Right lobe of liver (tissue), 6 donors: ENCODE measurements at regions not wholly inside any gene's neighbourhood (a gene's known extent, or its start where the extent isn't known, plus 50 kb on each side); places are given as distances from the start of the nearest gene placed in this dataset.

ENCODE experiments used
- ATAC-seq, 4 donors: fragments of 200-7000 bp; cut with Tn5 transposase; one replicate each; pipeline ENCODE4 v1.9.1; 2020; ENCODE audit warnings: mild to moderate bottlenecking in 4 of 4, moderate library complexity in 4 of 4
- DNase-seq, 3 donors: peaks; one replicate each; pipeline ENCODE4 v3.0.0-alpha.2; 2020
- H3K27ac ChIP-seq, 3 donors: fragments of 200-600 bp; one replicate each; pipeline ENCODE4 v1.8.0; 2022
- H3K27me3 ChIP-seq, 2 donors: fragments of 200-600 bp; one replicate each; pipeline ENCODE4 v1.8.0; 2022
- H3K36me3 ChIP-seq, 4 donors: fragments of 200-600 bp; sonication (generic) in 1 of 4; one replicate each; pipeline versions ENCODE4 v1.5.1 to v1.8.0; 2017 to 2022; ENCODE audit warnings: control low read depth in 1 of 4
- H3K4me1 ChIP-seq, 4 donors: fragments of 200-600 bp; sonication (generic) in 1 of 4; one replicate each; pipeline versions ENCODE4 v1.5.1 to v1.8.0; 2017 to 2022; ENCODE audit warnings: control low read depth in 1 of 4
- H3K4me3 ChIP-seq, 3 donors: fragments of 200-600 bp; one replicate each; pipeline ENCODE4 v1.8.0; 2022
- H3K9me3 ChIP-seq, 4 donors: fragments of 200-600 bp; sonication (generic) in 1 of 4; one replicate each; pipeline versions ENCODE4 v1.5.1 to v1.8.0; 2017 to 2022; ENCODE audit warnings: control low read depth in 1 of 4
- CTCF ChIP-seq, 4 donors: fragments of 200-600 bp in 3 of 4; fragments of 450-650 bp in 1 of 4; IDR thresholded peaks; one replicate each; pipeline versions ENCODE4 v1.5.1 to v1.8.0; 2016 to 2022; ENCODE audit warnings: antibody characterized with exemption in 4 of 4, mild to moderate bottlenecking in 2 of 4
- POLR2A ChIP-seq: fragments of 450-650 bp; IDR thresholded peaks from one replicate; pipeline ENCODE4 v1.6.1; 2017; ENCODE audit warnings: antibody characterized with exemption, mild to moderate bottlenecking
- WGBS: methylation state at CpG from one replicate; pipeline ENCODE4 v1.1.6; 2018; ENCODE audit warnings: low coverage, low lambda C conversion rate; ENCODE audit not compliant: insufficient coverage; ENCODE audit errors: missing lambda C conversion rate; 5-methylcytosine and 5-hydroxymethylcytosine counted together
- intact Hi-C, 2 donors: fragments of 100-400 bp; cut with DNase I; formaldehyde crosslinking; loops; one replicate each; pipeline versions ENCODE4 v1.11.2 to v1.14.1; 2022
- donor health status: DM: no; HTN: yes; CAD: no.
- donor health status: DM: no; HTN: no; CAD: no.
- donor health status: DM: no; HTN: no; CAD: no.
- donor health status: DM: no; HTN: yes; CAD: no.
- donor health status: DM: no; HTN: yes; CAD: no.

DNA sequence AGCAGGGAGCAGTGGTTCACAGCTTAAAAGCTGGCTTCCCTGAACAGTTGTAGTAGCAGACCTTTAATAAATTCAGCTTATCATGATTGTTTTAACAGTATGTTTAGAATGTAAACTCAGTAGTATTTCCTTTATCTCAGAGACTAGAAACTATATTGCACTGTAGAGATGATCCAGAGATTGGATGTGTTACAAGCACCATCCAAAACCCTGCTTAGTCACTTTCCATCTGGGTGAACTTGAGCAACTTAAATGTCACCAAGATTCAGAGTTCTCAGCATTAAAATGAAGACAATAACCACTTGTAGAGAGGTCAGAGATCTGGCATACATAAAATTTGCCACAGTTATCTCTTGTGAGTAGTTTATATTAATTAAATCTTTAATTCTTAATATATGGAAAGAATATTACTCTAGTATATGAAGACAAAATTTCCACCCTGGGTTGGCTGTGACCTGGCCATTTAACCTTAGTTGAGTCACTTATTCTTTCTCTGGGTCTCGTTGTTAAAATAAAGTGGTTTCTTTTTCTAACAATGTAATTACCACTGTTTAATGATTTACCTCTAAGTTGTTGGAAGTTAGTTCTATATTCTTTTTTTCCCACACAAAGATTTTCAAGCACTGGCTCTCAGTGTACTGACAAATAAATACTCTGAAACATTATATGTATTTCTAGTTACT lies 239.2 kb upstream of the FKBP1C start:
- H3K36me3 ChIP-seq = no peaks in the 10 kb centered on the region
- intact Hi-C loops = no loop called here
- WGBS = 35% methylated on average over 1 of the region's 1 CpG
- no peak overlapping the region for H3K4me3 ChIP-seq
- H3K27me3 ChIP-seq = no peaks in the 10 kb centered on the region
- DNase-seq = no peak
- no peaks in the 10 kb centered on the region for H3K4me1 ChIP-seq
- no peaks in the 10 kb centered on the region for H3K9me3 ChIP-seq
- ATAC-seq = no peak
- TF ChIP-seq POLR2A (no peak), CTCF (IDR thresholded peaks at IDR 0.05) (no peak)
- no peak overlapping the region for H3K27ac ChIP-seq

DNA sequence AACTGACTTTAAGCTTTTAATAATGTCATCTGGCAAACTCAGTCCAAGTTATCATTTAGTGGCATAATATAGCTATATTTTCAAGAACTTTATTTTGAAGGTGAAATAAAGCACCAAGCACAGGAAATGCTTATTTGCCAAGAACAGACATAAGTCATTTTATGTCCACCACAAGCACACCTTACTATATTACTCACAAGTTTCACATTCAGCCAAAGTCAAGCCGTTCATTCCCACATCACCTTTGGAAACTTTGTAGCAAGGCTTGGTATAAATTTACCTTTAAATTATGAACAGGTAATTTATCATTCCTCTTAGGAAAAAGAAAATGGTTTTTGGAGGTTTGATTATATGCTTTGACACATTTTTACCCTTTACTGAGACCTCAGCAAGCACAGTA lies 236.8 kb upstream of the FKBP1C start:
- no peaks in the 10 kb centered on the region for H3K4me1 ChIP-seq
- no peaks in the 10 kb centered on the region for H3K27me3 ChIP-seq
- intact Hi-C loops = no loop called here
- no peaks in the 10 kb centered on the region for H3K9me3 ChIP-seq
- WGBS = 59% methylated on average over 1 of the region's 1 CpG
- TF ChIP-seq CTCF (IDR thresholded peaks at IDR 0.05) = no peak
- TF ChIP-seq POLR2A = no peak
- H3K4me3 ChIP-seq = no peak overlapping the region
- ATAC-seq (no peak), DNase-seq (no peak)
- no peak overlapping the region for H3K27ac ChIP-seq
- H3K36me3 ChIP-seq = no peaks in the 10 kb centered on the region

DNA sequence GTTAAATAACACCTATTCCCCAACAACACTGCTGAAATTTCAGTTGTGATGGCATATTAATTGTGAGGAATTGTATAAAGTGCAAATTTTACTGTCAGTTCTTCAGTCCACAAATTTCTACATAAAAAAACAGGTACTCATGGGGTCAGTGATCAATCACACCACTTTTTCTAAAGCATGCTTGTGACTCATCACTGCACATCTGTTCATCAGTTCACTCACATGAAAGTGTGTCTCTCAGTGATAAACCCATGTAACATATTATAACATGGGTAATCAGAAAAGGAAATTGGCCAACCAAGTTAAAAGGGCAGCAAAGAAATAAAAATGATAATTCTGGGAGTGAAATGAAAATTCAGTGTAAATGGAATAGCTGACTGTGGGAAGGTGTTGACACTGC lies 234.7 kb upstream of the FKBP1C start:
- Histone ChIP-seq H3K36me3 (no peaks in the 10 kb centered on the region), H3K4me3 (no peak overlapping the region), H3K27me3 (no peaks in the 10 kb centered on the region), H3K9me3 (no peaks in the 10 kb centered on the region), H3K27ac (no peak overlapping the region), H3K4me1 (no peaks in the 10 kb centered on the region)
- DNase-seq (no peak), ATAC-seq (no peak)
- no peak for TF ChIP-seq POLR2A
- no peak for TF ChIP-seq CTCF (IDR thresholded peaks at IDR 0.05)
- intact Hi-C loops = no loop called here

GRCh38 chr6:62978920-62979319 lies 232.3 kb upstream of the FKBP1C start:
- no peak overlapping the region for H3K27ac ChIP-seq

More at GRCh38 chr6:62978920-62979319, 232.3 kb upstream of the FKBP1C start:
- no peaks in the 10 kb centered on the region for H3K27me3 ChIP-seq
- H3K36me3 ChIP-seq = no peaks in the 10 kb centered on the region
- H3K4me1 ChIP-seq = no peaks in the 10 kb centered on the region
- ATAC-seq (no peak), DNase-seq (no peak)
- no peak for TF ChIP-seq POLR2A
- TF ChIP-seq CTCF (IDR thresholded peaks at IDR 0.05) = no peak
- H3K4me3 ChIP-seq = no peak overlapping the region
- 33% methylated on average over 2 of the region's 2 CpGs for WGBS
- H3K9me3 ChIP-seq = no peaks in the 10 kb centered on the region
- intact Hi-C loops = no loop called here
